SK-N-DZ (cell line): ENCODE measurements at regions not wholly inside any gene's neighbourhood (a gene's known extent, or its start where the extent isn't known, plus 50 kb on each side); places are given as distances from the start of the nearest gene placed in this dataset.
"Not testable (repeated sequence)": the region's sequence is repeated elsewhere in the genome, so short reads cannot be mapped to it uniquely, and the experiment has no call there.

Experiments
- DNase-seq: peaks from one replicate; pipeline ENCODE4 v3.0.0-alpha.2; 2015; ENCODE audit warnings: low spot score

- DNase-seq = no peak
These were observed 520.1 kb upstream of the SYT4 start for GRCh38 chr18:43797347-43797746.

GRCh38 chr18:43800584-43800983 is 523.3 kb upstream of the SYT4 start:
- no peak for DNase-seq

- DNase-seq = no peak
These were observed 528.4 kb upstream of the SYT4 start for GRCh38 chr18:43805646-43806194.

GRCh38 chr18:43812627-43813026 is 535.3 kb upstream of the SYT4 start:
- DNase-seq = no peak

GRCh38 chr18:43819397-43819796 is 542.1 kb upstream of the SYT4 start:
- no peak for DNase-seq

- no peak for DNase-seq
These were observed 542.6 kb upstream of the SYT4 start for GRCh38 chr18:43819873-43820272.

GRCh38 chr18:43825768-43826167 is 548.5 kb upstream of the SYT4 start:
- DNase-seq = no peak

- DNase-seq = no peak
These were observed 548.9 kb upstream of the SYT4 start for GRCh38 chr18:43826215-43826614.

- DNase-seq = no peak
These were observed 550.0 kb upstream of the SYT4 start for GRCh38 chr18:43827311-43827710.

- no peak for DNase-seq
These were observed 553.0 kb upstream of the SYT4 start for GRCh38 chr18:43830303-43830702.

- no peak for DNase-seq
These were observed 553.7 kb upstream of the SYT4 start for GRCh38 chr18:43830947-43831346.

- DNase-seq = no peak
These were observed 569.0 kb upstream of the SYT4 start for GRCh38 chr18:43846299-43846698.

- no peak for DNase-seq
These were observed 570.1 kb upstream of the SYT4 start for GRCh38 chr18:43847164-43848091.

GRCh38 chr18:43849831-43850230 is 572.5 kb upstream of the SYT4 start:
- DNase-seq = not testable (repeated sequence)

GRCh38 chr18:43855376-43855775 is 578.1 kb upstream of the SYT4 start:
- DNase-seq = no peak

GRCh38 chr18:43863180-43863579 is 585.9 kb upstream of the SYT4 start:
- no peak for DNase-seq

GRCh38 chr18:43866696-43867095 is 589.4 kb upstream of the SYT4 start:
- no peak for DNase-seq

- DNase-seq = no peak
These were observed 591.3 kb upstream of the SYT4 start for GRCh38 chr18:43868497-43868995.

GRCh38 chr18:43869451-43870008 is 592.2 kb upstream of the SYT4 start:
- DNase-seq = no peak

GRCh38 chr18:43870626-43871025 is 593.3 kb upstream of the SYT4 start:
- no peak for DNase-seq

GRCh38 chr18:43875511-43875910 is 598.2 kb upstream of the SYT4 start:
- no peak for DNase-seq

GRCh38 chr18:43876286-43876685 is 599.0 kb upstream of the SYT4 start:
- no peak for DNase-seq

- DNase-seq = no peak
These were observed 599.5 kb upstream of the SYT4 start for GRCh38 chr18:43876748-43877147.
